WTC11 (cell line): ENCODE measurements at regions not wholly inside any gene's neighbourhood (a gene's known extent, or its start where the extent isn't known, plus 50 kb on each side); places are given as distances from the start of the nearest gene placed in this dataset.

ENCODE experiments used
- ATAC-seq: fragments of 200-7000 bp; cut with Tn5 transposase; 2 replicates; pipeline ENCODE4 v1.10.0; 2021; ENCODE audit warnings: mild to moderate bottlenecking, moderate library complexity
- CTCF ChIA-PET: fragments of 300-600 bp; sonication (Branson Sonifier 250); formaldehyde crosslinking; loops from one replicate; lab custom pipeline; 2021; ENCODE audit warnings: antibody characterized with exemption; lab: Charles Lee
- POLR2A ChIA-PET: fragments of 350-600 bp; sonication (Branson Sonifier 250); formaldehyde crosslinking; loops from one replicate; lab custom pipeline; 2021; ENCODE audit warnings: antibody characterized with exemption; lab: Charles Lee
- DNase-seq: peaks from one replicate; pipeline ENCODE4 v3.0.0; 2021; ENCODE audit warnings: low spot score
- H3K27ac Mint-ChIP-seq: 2 replicates; pipeline ENCODE4 v1.8.0; 2021; ENCODE audit warnings: mixed read lengths
- H3K27me3 Mint-ChIP-seq: 2 replicates; pipeline ENCODE4 v1.8.0; 2021; ENCODE audit warnings: low read depth, mild to moderate bottlenecking, moderate library complexity, mixed read lengths
- H3K36me3 Mint-ChIP-seq: 2 replicates; pipeline ENCODE4 v1.8.0; 2021; ENCODE audit warnings: mixed read lengths
- H3K4me1 Mint-ChIP-seq: 2 replicates; pipeline ENCODE4 v1.8.0; 2022; ENCODE audit warnings: mixed read lengths
- H3K4me3 Mint-ChIP-seq: 2 replicates; pipeline ENCODE4 v1.8.0; 2021; ENCODE audit warnings: mild to moderate bottlenecking, moderate library complexity, mixed read lengths
- H3K9me3 Mint-ChIP-seq: 2 replicates; pipeline ENCODE4 v1.8.0; 2021; ENCODE audit warnings: mixed read lengths
- ARID4B ChIP-seq: sonication (generic); formaldehyde crosslinking; IDR thresholded peaks from 2 replicates; pipeline ENCODE4 v1.8.0; 2023; ENCODE audit warnings: missing genetic modification reagents, mild to moderate bottlenecking, borderline replicate concordance
- ATF3 ChIP-seq: sonication (generic); formaldehyde crosslinking; conservative IDR thresholded peaks from 2 replicates; pipeline ENCODE4 v1.8.1; 2022; ENCODE audit warnings: mild to moderate bottlenecking, missing genetic modification reagents
- CDX4 ChIP-seq: fragments of 250-450 bp; sonication (Bioruptor Pico); IDR thresholded peaks from 2 replicates; pipeline ENCODE4 v1.9.0; 2021; ENCODE audit warnings: moderate library complexity, mild to moderate bottlenecking, inconsistent platforms, borderline replicate concordance
- ELF4 ChIP-seq: sonication (generic); formaldehyde crosslinking; IDR thresholded peaks from 2 replicates; pipeline ENCODE4 v1.8.1; 2022; ENCODE audit warnings: low read depth, mild to moderate bottlenecking, moderate library complexity, missing genetic modification reagents
- ETV6 ChIP-seq: sonication (generic); formaldehyde crosslinking; IDR thresholded peaks from 2 replicates; pipeline ENCODE4 v1.8.1; 2022; ENCODE audit warnings: mild to moderate bottlenecking, missing genetic modification reagents
- FOXJ3 ChIP-seq: sonication (generic); formaldehyde crosslinking; IDR thresholded peaks from 2 replicates; pipeline ENCODE4 v1.9.0; 2021; ENCODE audit warnings: missing genetic modification reagents, mild to moderate bottlenecking, borderline replicate concordance
- FOXP1 ChIP-seq: sonication (generic); formaldehyde crosslinking; IDR thresholded peaks from 2 replicates; pipeline ENCODE4 v1.8.0; 2022; ENCODE audit warnings: missing genetic modification reagents, mild to moderate bottlenecking, moderate library complexity, borderline replicate concordance
- HMGA2 ChIP-seq: fragments of 250-450 bp; sonication (Bioruptor Pico); IDR thresholded peaks from 2 replicates; pipeline ENCODE4 v1.4.0; 2021; ENCODE audit warnings: mild to moderate bottlenecking, moderate library complexity
- JAZF1 ChIP-seq: fragments of 250-450 bp; sonication (Bioruptor Pico); IDR thresholded peaks from 2 replicates; pipeline ENCODE4 v1.9.0; 2021; ENCODE audit warnings: moderate library complexity, mild to moderate bottlenecking, inconsistent platforms
- NFATC4 ChIP-seq: fragments of 250-450 bp; sonication (Bioruptor Pico); IDR thresholded peaks from 2 replicates; pipeline ENCODE4 v1.9.0; 2021; ENCODE audit warnings: mild to moderate bottlenecking
- NFYB ChIP-seq: sonication (generic); formaldehyde crosslinking; conservative IDR thresholded peaks from 2 replicates; pipeline ENCODE4 v1.8.0; 2022; ENCODE audit warnings: low read depth, missing genetic modification reagents
- NR3C1 ChIP-seq: sonication (generic); formaldehyde crosslinking; conservative IDR thresholded peaks from 2 replicates; pipeline ENCODE4 v1.8.1; 2023; ENCODE audit warnings: low read depth, mild to moderate bottlenecking, missing genetic modification reagents
- OVOL2 ChIP-seq: fragments of 250-450 bp; sonication (Bioruptor Pico); IDR thresholded peaks from 2 replicates; pipeline ENCODE4 v1.9.0; 2021; ENCODE audit warnings: mild to moderate bottlenecking, borderline replicate concordance
- RORB ChIP-seq: fragments of 250-450 bp; sonication (Bioruptor Pico); IDR thresholded peaks from 2 replicates; pipeline ENCODE4 v1.9.0; 2021; ENCODE audit warnings: mild to moderate bottlenecking
- TCF7 ChIP-seq: sonication (generic); formaldehyde crosslinking; IDR thresholded peaks from 2 replicates; pipeline ENCODE4 v1.8.0; 2022; ENCODE audit warnings: mild to moderate bottlenecking, low read depth, missing genetic modification reagents, moderate library complexity
- TEAD4 ChIP-seq: sonication (generic); formaldehyde crosslinking; IDR thresholded peaks from 2 replicates; pipeline ENCODE4 v1.8.0; 2022; ENCODE audit warnings: mild to moderate bottlenecking, missing genetic modification reagents
- TP53 ChIP-seq: sonication (generic); formaldehyde crosslinking; IDR thresholded peaks from 2 replicates; pipeline ENCODE4 v1.8.1; 2023; ENCODE audit warnings: mild to moderate bottlenecking, missing genetic modification reagents
- USF1 ChIP-seq: sonication (generic); formaldehyde crosslinking; IDR thresholded peaks from 2 replicates; pipeline ENCODE4 v1.8.0; 2022; ENCODE audit warnings: mild to moderate bottlenecking, missing genetic modification reagents
- ZNF138 ChIP-seq: sonication (generic); formaldehyde crosslinking; conservative IDR thresholded peaks from 2 replicates; pipeline ENCODE4 v1.8.1; 2022; ENCODE audit warnings: mild to moderate bottlenecking, moderate library complexity, missing genetic modification reagents
- ZNF317 ChIP-seq: sonication (generic); formaldehyde crosslinking; IDR thresholded peaks from 2 replicates; pipeline ENCODE4 v1.8.1; 2023; ENCODE audit warnings: low read depth, mild to moderate bottlenecking, moderate library complexity, missing genetic modification reagents, borderline replicate concordance
- ZNF396 ChIP-seq: fragments of 250-450 bp; sonication (Bioruptor Pico); IDR thresholded peaks from 2 replicates; pipeline ENCODE4 v1.8.0; 2021; ENCODE audit warnings: mild to moderate bottlenecking, moderate library complexity, borderline replicate concordance
- ZNF416 ChIP-seq: fragments of 250-450 bp; sonication (Bioruptor Pico); IDR thresholded peaks from 2 replicates; pipeline ENCODE4 v1.9.0; 2021; ENCODE audit warnings: mild to moderate bottlenecking, inconsistent platforms
- ZNF423 ChIP-seq: fragments of 250-450 bp; sonication (Bioruptor Pico); IDR thresholded peaks from 2 replicates; pipeline ENCODE4 v2.1.2; 2022; ENCODE audit warnings: mild to moderate bottlenecking, moderate library complexity
- ZNF425 ChIP-seq: fragments of 250-450 bp; sonication (Bioruptor Pico); conservative IDR thresholded peaks from 2 replicates; pipeline ENCODE4 v1.9.0; 2021; ENCODE audit warnings: mild to moderate bottlenecking
- ZSCAN18 ChIP-seq: fragments of 250-450 bp; sonication (Bioruptor Pico); IDR thresholded peaks from 2 replicates; pipeline ENCODE4 v2.1.2; 2022; ENCODE audit warnings: mild to moderate bottlenecking, moderate library complexity
- TF ChIP-seq, protein P1 (sequence below): fragments of 250-450 bp; sonication (Bioruptor Pico); IDR thresholded peaks from 2 replicates; pipeline ENCODE4 v1.9.0; 2021; ENCODE audit warnings: mild to moderate bottlenecking
- TF ChIP-seq, protein P2 (sequence below): sonication (generic); formaldehyde crosslinking; IDR thresholded peaks from 2 replicates; pipeline ENCODE4 v1.8.1; 2022; ENCODE audit warnings: low read depth, mild to moderate bottlenecking, moderate library complexity, missing genetic modification reagents, borderline replicate concordance

GRCh38 chr13:26155568-26155967 lies 66.5 kb downstream of the RNF6 start:
- no peaks in the 10 kb centered on the region for H3K27me3 Mint-ChIP-seq
- ATAC-seq: no peak
- no peaks in the 10 kb centered on the region for H3K4me1 Mint-ChIP-seq
- H3K4me3 Mint-ChIP-seq: no peak overlapping the region
- POLR2A ChIA-PET: no interaction called here
- no peaks in the 10 kb centered on the region for H3K36me3 Mint-ChIP-seq
- DNase-seq: no peak
- no peak overlapping the region for H3K27ac Mint-ChIP-seq
- TF ChIP-seq ZNF396: no peak
- TF ChIP-seq NR3C1 (CRISPR knock-in tag): no peak
- no peak for TF ChIP-seq JAZF1 (CRISPR knock-in tag)
- no peak for TF ChIP-seq ARID4B
- TF ChIP-seq ETV6 (CRISPR knock-in tag): no peak
- TF ChIP-seq CDX4 (CRISPR knock-in tag): no peak
- no peak for TF ChIP-seq ZNF138 (CRISPR knock-in tag)
- no peak for TF ChIP-seq ATF3
- no peak for TF ChIP-seq ZNF317 (CRISPR knock-in tag)
- no peak for TF ChIP-seq USF1
- TF ChIP-seq FOXJ3 (CRISPR knock-in tag): no peak
- TF ChIP-seq RORB (CRISPR knock-in tag): no peak
- no peak for TF ChIP-seq NFYB (CRISPR knock-in tag)
- TF ChIP-seq ZNF423: no peak
- TF ChIP-seq ZNF425 (CRISPR knock-in tag): no peak
- TF ChIP-seq ZNF416 (CRISPR knock-in tag): no peak
- CTCF ChIA-PET: no interaction called here
- H3K9me3 Mint-ChIP-seq: peaks cover 3% of the 10 kb centered on the region; the same call in 1 of the 2 replicates

DNA sequence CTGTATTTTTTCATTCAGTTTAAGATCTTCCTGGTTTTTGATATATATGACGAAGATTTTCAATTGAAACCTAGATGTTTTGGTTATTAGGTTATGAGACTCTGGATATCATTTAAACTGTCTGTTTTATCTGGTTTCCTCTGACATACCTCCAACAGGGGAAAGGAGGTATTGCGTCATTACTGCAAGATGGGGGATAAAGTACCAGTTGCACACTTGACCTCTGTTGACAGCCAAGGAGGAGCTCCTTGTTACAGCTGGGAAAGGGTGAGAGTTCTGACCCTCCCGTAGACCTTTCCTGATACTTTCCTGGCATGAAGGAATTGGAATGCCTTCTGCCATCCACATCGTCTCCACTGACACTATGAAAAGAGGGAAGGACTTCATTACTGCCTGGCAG lies 82.0 kb upstream of the SHISA2 start:
- H3K4me1 Mint-ChIP-seq: peaks cover 26% of the 10 kb centered on the region
- TF ChIP-seq ZNF138 (CRISPR knock-in tag): no peak
- TF ChIP-seq TCF7 (CRISPR knock-in tag): no peak
- TF ChIP-seq, protein P1, sequence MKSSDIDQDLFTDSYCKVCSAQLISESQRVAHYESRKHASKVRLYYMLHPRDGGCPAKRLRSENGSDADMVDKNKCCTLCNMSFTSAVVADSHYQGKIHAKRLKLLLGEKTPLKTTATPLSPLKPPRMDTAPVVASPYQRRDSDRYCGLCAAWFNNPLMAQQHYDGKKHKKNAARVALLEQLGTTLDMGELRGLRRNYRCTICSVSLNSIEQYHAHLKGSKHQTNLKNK (CRISPR knock-in tag): no peak
- TF ChIP-seq HMGA2: no peak
- TF ChIP-seq NFATC4 (CRISPR knock-in tag): no peak
- no peak for TF ChIP-seq TP53
- TF ChIP-seq, protein P2, sequence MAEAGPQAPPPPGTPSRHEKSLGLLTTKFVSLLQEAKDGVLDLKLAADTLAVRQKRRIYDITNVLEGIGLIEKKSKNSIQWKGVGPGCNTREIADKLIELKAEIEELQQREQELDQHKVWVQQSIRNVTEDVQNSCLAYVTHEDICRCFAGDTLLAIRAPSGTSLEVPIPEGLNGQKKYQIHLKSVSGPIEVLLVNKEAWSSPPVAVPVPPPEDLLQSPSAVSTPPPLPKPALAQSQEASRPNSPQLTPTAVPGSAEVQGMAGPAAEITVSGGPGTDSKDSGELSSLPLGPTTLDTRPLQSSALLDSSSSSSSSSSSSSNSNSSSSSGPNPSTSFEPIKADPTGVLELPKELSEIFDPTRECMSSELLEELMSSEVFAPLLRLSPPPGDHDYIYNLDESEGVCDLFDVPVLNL (CRISPR knock-in tag): no peak
- no peak for TF ChIP-seq FOXP1 (CRISPR knock-in tag)
- no peak for TF ChIP-seq ZSCAN18 (CRISPR knock-in tag)
- TF ChIP-seq TEAD4 (CRISPR knock-in tag): no peak
- TF ChIP-seq OVOL2 (CRISPR knock-in tag): no peak
- no peak for TF ChIP-seq ELF4 (CRISPR knock-in tag)
- TF ChIP-seq, all 79 proteins: peak for 0
- ATAC-seq (peak; percentile 50), DNase-seq (no peak)
- Mint-ChIP-seq H3K9me3 (peaks cover 12% of the 10 kb centered on the region), H3K4me3 (no peak overlapping the region), H3K36me3 (no peaks in the 10 kb centered on the region), H3K27ac (no peak overlapping the region), H3K27me3 (no peaks in the 10 kb centered on the region)
- ChIA-PET CTCF (interaction anchor here (1.0 to 1.1 kb wide), 2 partner anchors 51 to 363 kb away, joined by 3 to 6 read pairs; no protein-coding TSS in a partner anchor), POLR2A (no interaction called here)
